HUES64 (cell line): ENCODE measurements at regions not wholly inside any gene's neighbourhood (a gene's known extent, or its start where the extent isn't known, plus 50 kb on each side); places are given as distances from the start of the nearest gene placed in this dataset.
A peak's percentile ranks its signal among the peaks of the same experiment; 100 is the strongest.

Source experiments
- H3K27ac ChIP-seq: 2 replicates; pipeline ENCODE4 v1.7.0; 2013; ENCODE audit warnings: low read depth, low read length, inconsistent platforms
- H3K27me3 ChIP-seq: 2 replicates; pipeline ENCODE4 v1.6.1; 2013; ENCODE audit warnings: mild to moderate bottlenecking, low read length; ENCODE audit not compliant: insufficient read depth
- H3K36me3 ChIP-seq: 2 replicates; pipeline ENCODE4 v1.6.1; 2013; ENCODE audit warnings: mild to moderate bottlenecking, low read length; ENCODE audit not compliant: insufficient read depth
- H3K4me1 ChIP-seq: 2 replicates; pipeline ENCODE4 v1.6.1; 2013; ENCODE audit warnings: mild to moderate bottlenecking, low read length, moderate library complexity; ENCODE audit not compliant: insufficient read depth
- H3K4me3 ChIP-seq: 2 replicates; pipeline ENCODE4 v1.5.1; 2013; ENCODE audit warnings: mild to moderate bottlenecking, low read length, moderate library complexity
- H3K9ac ChIP-seq: 2 replicates; pipeline ENCODE4 v1.6.1; 2013; ENCODE audit warnings: mild to moderate bottlenecking, low read depth, low read length
- H3K9me3 ChIP-seq: 2 replicates; pipeline ENCODE4 v1.6.1; 2013; ENCODE audit warnings: low read depth, low read length; ENCODE audit not compliant: insufficient read depth
- WGBS: fragments of 150-250, 120-280 bp; methylation state at CpG from one replicate; pipeline ENCODE4 v1.1.7; 2013; ENCODE audit warnings: missing lambda C conversion rate; 5-methylcytosine and 5-hydroxymethylcytosine counted together

GRCh38 chr15:62771234-62771633 is 271.3 kb upstream of the TPM1 start:
- Histone ChIP-seq H3K9me3 (no peaks in the 10 kb centered on the region), H3K4me1 (peaks cover 2% of the 10 kb centered on the region), H3K36me3 (peaks cover 8% of the 10 kb centered on the region; the same call in 1 of the 2 replicates), H3K27me3 (no peaks in the 10 kb centered on the region), H3K27ac (no peak overlapping the region), H3K9ac (no peak overlapping the region), H3K4me3 (no peak overlapping the region)
- WGBS, result 98% methylated on average over 2 of the region's 2 CpGs

DNA sequence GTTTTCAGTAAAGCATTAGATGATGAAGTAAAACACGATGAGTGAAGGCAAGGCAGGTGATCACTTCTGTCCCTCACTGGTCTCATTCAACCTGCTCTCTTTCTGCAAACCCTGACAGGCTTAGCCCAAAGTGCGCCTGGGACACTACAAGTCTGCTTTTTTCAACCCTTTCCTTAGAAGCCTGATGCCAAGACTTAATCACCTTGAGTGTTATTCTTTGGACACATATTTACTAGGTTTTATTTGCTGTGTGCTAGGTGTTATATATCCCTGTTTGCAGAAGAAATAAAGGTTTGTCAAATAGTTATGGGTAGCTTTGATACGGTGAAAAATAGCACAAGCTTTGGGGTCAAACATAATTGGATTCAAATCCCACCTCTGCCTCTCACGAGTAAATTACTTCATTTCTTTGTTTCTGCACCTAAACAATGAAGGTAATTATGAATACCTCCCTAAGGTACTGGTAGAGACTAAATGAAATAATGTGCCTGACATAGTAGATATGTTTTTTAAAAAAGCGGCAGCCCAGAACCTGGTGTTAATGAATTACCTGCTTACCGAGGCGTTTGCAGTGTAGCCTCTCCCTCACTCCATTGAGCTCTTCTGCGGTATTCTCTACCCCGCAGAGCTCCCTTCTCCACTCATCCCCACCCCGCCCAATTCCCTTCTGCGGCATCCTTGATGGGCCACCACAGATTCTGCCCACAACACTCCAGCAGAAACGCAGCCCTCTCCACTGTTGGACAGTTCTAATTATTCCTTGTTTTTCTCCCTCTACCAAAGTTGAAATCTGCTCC is 269.0 kb upstream of the TPM1 start:
- no peaks in the 10 kb centered on the region for H3K27me3 ChIP-seq
- peaks cover 8% of the 10 kb centered on the region; the same call in 1 of the 2 replicates for H3K36me3 ChIP-seq
- no peak overlapping the region for H3K27ac ChIP-seq
- peaks cover 4% of the 10 kb centered on the region for H3K4me1 ChIP-seq
- H3K4me3 ChIP-seq, result no peak overlapping the region
- no peaks in the 10 kb centered on the region for H3K9me3 ChIP-seq
- H3K9ac ChIP-seq, result no peak overlapping the region
- 95% methylated on average over 11 of the region's 12 CpGs for WGBS

GRCh38 chr15:62775932-62776331 is 266.6 kb upstream of the TPM1 start:
- H3K27me3 ChIP-seq, result no peaks in the 10 kb centered on the region
- H3K4me3 ChIP-seq, result no peak overlapping the region

DNA sequence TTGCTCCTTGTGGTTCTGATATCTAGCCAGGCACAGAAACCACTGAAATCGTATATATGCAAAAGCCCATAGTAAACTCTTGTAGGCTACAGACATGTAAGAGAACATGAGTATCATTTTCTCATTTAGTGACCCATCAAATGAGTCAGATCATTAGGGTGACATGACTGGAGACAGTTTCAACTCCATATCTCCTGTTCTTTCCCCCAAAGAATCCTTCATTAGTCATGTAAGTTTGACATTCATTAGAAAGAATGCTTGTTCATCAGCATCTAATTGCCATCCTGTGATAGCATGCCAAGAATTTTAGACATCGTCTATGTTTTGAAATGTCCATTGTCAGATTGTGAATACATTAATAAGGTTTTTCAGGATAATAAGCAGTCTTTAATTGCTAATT is 264.9 kb upstream of the TPM1 start:
- Histone ChIP-seq H3K36me3 (no peaks in the 10 kb centered on the region), H3K4me1 (peaks cover 4% of the 10 kb centered on the region; the same call in 1 of the 2 replicates), H3K4me3 (no peak overlapping the region), H3K27me3 (no peaks in the 10 kb centered on the region), H3K9me3 (no peaks in the 10 kb centered on the region), H3K27ac (no peak overlapping the region), H3K9ac (no peak overlapping the region)
- WGBS, result 100% methylated on average over 2 of the region's 2 CpGs

More at GRCh38 chr15:62775932-62776331, 266.6 kb upstream of the TPM1 start:
- 29% methylated on average over 1 of the region's 1 CpG for WGBS
- Histone ChIP-seq H3K36me3 (0 out of 2 replicates have a peak, but pooled peaks cover 8% of the 10 kb centered on the region), H3K9me3 (no peaks in the 10 kb centered on the region), H3K9ac (no peak overlapping the region), H3K4me1 (peaks cover 4% of the 10 kb centered on the region; the same call in 1 of the 2 replicates), H3K27ac (peak overlapping the region; percentile 33; the same call in 1 of the 2 replicates)

GRCh38 chr15:62779036-62779770 is 263.3 kb upstream of the TPM1 start:
- Histone ChIP-seq H3K9me3 (no peaks in the 10 kb centered on the region), H3K9ac (no peak overlapping the region), H3K36me3 (no peaks in the 10 kb centered on the region), H3K4me1 (peaks cover 4% of the 10 kb centered on the region; the same call in 1 of the 2 replicates), H3K4me3 (no peak overlapping the region), H3K27me3 (no peaks in the 10 kb centered on the region), H3K27ac (no peak overlapping the region)
- WGBS, result 91% methylated on average over 6 of the region's 8 CpGs

DNA sequence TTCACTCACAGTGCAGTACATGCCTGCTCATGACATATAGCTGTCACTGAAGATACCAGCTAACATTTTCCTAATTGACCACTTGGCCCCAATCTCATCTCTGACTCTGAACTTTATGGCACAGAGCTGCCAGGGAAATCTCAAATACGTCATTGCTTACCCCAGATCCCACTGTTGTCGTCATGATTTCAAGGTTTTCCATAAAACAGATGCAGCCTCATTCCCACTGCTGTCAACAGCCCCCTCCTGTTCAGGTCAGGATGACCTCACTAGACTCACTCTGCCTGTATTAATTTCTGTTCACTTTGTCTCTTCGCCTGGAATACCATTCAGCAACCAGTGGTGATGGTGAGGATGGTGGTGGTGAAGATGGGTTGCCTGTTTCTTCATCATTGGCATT is 262.6 kb upstream of the TPM1 start:
- no peaks in the 10 kb centered on the region for H3K27me3 ChIP-seq
- no peaks in the 10 kb centered on the region for H3K36me3 ChIP-seq
- no peak overlapping the region for H3K4me3 ChIP-seq
- H3K9me3 ChIP-seq, result no peaks in the 10 kb centered on the region
- 89% methylated on average over 2 of the region's 3 CpGs for WGBS
- no peak overlapping the region for H3K9ac ChIP-seq
- H3K27ac ChIP-seq, result no peak overlapping the region
- peaks cover 4% of the 10 kb centered on the region; the same call in 1 of the 2 replicates for H3K4me1 ChIP-seq

GRCh38 chr15:62781081-62781497 is 261.5 kb upstream of the TPM1 start:
- H3K4me3 ChIP-seq, result no peak overlapping the region
- H3K9me3 ChIP-seq, result no peaks in the 10 kb centered on the region
- no peaks in the 10 kb centered on the region for H3K27me3 ChIP-seq
- H3K36me3 ChIP-seq, result no peaks in the 10 kb centered on the region
- H3K27ac ChIP-seq, result no peak overlapping the region
- H3K9ac ChIP-seq, result no peak overlapping the region
- H3K4me1 ChIP-seq, result peaks cover 8% of the 10 kb centered on the region
- 85% methylated on average over 5 of the region's 5 CpGs for WGBS

DNA sequence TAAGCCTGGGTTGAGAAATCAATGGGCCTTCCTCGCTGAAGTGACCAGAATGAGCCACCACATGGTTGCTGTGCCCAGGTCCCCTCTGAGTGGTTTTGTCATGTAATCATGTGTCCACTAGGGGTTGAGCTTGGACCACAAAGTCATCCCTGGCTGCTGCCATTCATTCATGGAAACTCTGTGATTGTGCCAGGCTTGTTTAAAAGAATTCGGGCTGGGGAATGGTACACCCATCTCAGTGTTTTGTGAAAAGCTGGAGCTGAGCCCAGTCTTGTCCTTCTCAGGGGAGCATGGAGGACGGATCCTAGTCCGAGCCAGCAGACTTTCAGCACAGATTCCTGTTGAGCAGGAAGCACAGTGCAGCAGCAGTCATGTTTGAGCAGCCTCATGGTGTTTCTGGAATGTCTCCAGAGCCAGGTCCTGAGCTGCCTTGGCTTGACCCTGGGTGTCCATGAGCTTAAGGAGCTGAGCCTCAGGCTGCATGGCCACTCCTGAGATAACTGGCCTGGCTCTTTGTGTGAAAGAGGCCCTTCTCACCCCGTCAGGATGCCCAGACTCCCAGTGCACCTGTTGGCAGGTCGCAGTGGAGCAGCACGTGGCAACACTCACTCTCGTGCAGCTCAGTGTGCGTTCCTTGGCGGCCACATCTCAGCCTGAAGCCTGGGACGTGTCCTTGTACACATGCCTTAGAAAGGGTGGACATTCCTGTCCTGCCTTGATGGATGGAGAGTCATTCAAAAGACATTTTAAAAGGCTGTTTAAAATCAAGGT is 260.3 kb upstream of the TPM1 start:
- H3K9me3 ChIP-seq, result no peaks in the 10 kb centered on the region
- 0 out of 2 replicates have a peak overlapping the region, but pooled peaks have one; percentile 12 for H3K27ac ChIP-seq
- H3K4me3 ChIP-seq, result no peak overlapping the region
- H3K9ac ChIP-seq, result no peak overlapping the region
- no peaks in the 10 kb centered on the region for H3K36me3 ChIP-seq
- H3K27me3 ChIP-seq, result no peaks in the 10 kb centered on the region
- H3K4me1 ChIP-seq, result peaks cover 9% of the 10 kb centered on the region
- 80% methylated on average over 11 of the region's 11 CpGs for WGBS

DNA sequence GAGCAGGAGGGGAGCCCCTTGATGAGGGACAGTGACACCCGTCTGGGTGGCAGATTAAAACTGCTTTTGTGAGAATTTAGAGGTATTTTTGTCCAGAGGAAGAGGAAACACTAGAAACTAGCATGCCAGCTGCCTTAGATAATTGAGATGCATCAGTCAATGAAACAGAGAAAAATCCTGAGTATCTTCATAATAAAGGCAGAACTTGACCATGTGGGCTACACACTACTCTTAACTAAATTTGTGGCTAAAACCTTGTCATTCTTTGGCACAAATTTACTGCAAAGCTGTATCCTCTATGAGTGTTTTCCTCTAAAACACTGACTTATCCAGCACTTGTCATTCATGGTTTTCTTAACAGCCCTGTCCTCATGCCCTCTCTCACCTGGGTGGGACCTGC is 259.7 kb upstream of the TPM1 start:
- Histone ChIP-seq H3K9ac (no peak overlapping the region), H3K27ac (no peak overlapping the region), H3K36me3 (no peaks in the 10 kb centered on the region), H3K9me3 (no peaks in the 10 kb centered on the region), H3K4me3 (no peak overlapping the region), H3K4me1 (peaks cover 9% of the 10 kb centered on the region), H3K27me3 (no peaks in the 10 kb centered on the region)
- WGBS, result 88% methylated on average over 1 of the region's 1 CpG

DNA sequence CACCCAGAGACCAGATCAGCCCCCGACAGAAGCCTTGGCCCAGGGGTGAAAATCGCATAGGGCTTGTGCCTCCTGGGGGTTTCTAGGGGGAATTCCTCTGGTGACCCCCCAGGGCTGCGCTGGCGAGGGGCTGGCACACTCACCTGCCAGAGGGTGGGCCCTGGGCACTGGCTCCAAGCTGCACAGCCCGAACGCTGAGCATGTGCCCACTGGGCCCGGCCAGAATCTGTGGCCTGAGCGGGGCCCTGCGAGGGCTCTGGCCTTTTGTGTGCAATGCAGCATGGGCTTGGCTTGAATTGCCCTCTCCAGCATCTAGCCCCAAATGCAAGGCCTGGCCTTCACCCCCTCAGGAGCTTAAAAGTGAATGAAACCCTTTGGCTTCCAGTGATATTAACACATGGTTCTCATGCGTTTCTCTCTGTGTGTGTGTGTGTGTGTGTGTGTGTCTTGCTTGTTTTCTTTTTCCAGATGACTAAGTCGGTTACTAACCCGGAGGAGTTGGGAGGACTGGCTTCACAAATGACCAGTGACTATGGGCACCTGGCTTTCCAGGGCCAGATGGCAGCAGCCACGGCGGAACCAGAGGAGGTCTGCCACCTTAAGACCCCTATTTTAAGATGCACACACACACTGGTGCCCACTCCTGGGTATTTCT is 259.1 kb upstream of the TPM1 start:
- Histone ChIP-seq H3K9ac (no peak overlapping the region), H3K27ac (no peak overlapping the region), H3K36me3 (no peaks in the 10 kb centered on the region), H3K27me3 (no peaks in the 10 kb centered on the region), H3K4me3 (no peak overlapping the region), H3K4me1 (peaks cover 9% of the 10 kb centered on the region), H3K9me3 (no peaks in the 10 kb centered on the region)
- 94% methylated on average over 14 of the region's 14 CpGs for WGBS
